ENCODE measurements at regions not wholly inside any gene's neighbourhood (a gene's known extent, or its start where the extent isn't known, plus 50 kb on each side); places are given as distances from the start of the nearest gene placed in this dataset.

GRCh38 chr2:136713739-136714138 lies 51.6 kb upstream of the THSD7B start:
- Histone ChIP-seq H3K27ac (ENCODE audit: low read length) (no peak overlapping the region), H3K36me3 (ENCODE audit: control insufficient read depth, insufficient read depth, low read length) (no peaks in the 10 kb centered on the region), H3K9me3 (ENCODE audit: control insufficient read depth, insufficient read depth, low read depth, low read length) (no peaks in the 10 kb centered on the region), H3K4me1 (ENCODE audit: control insufficient read depth, insufficient read depth, low read length) (no peaks in the 10 kb centered on the region), H3K27me3 (ENCODE audit: control insufficient read depth, insufficient read depth, low read length) (no peaks in the 10 kb centered on the region), H3K4me3 (ENCODE audit: low read depth in 2 of 2, low read length in 2 of 2) (no peak overlapping the region)
- CTCF ChIA-PET = no interaction called here
- intact Hi-C loops (cut with micrococcal nuclease; ENCODE audit: unreplicated experiment) = no loop called here
- no TSS peak for BruUV-seq (replicated peaks)
- in situ Hi-C loops (cut with HindIII; ENCODE audit: low pct_unique_long_range_greater_than_20kb, low sequenced_read_pairs) = no loop called here
- ATAC-seq (no peak), DNase-seq (ENCODE audit: low read depth, low spot score) (no peak)
- POLR2A ChIA-PET = no interaction called here
- TF ChIP-seq CTCF (IDR thresholded peaks at IDR 0.05) = no peak
- no peak for TF ChIP-seq SIN3A (IDR thresholded peaks at IDR 0.05; ENCODE audit: borderline replicate concordance, insufficient read depth, low read depth, low read length)

GRCh38 chr2:136705336-136705735 lies 60.0 kb upstream of the THSD7B start:
- no peak for DNase-seq (ENCODE audit: low read depth, low spot score)
- no peaks in the 10 kb centered on the region for H3K36me3 ChIP-seq (ENCODE audit: control insufficient read depth, insufficient read depth, low read length)
- no peak overlapping the region for H3K27ac ChIP-seq (ENCODE audit: low read length)
- H3K27me3 ChIP-seq (ENCODE audit: control insufficient read depth, insufficient read depth, low read length) = no peaks in the 10 kb centered on the region
- intact Hi-C loops (cut with micrococcal nuclease; ENCODE audit: unreplicated experiment) = no loop called here
- no peaks in the 10 kb centered on the region for H3K4me1 ChIP-seq (ENCODE audit: control insufficient read depth, insufficient read depth, low read length)
- ATAC-seq = no peak
- no peak overlapping the region for H3K4me3 ChIP-seq (ENCODE audit: low read depth in 2 of 2, low read length in 2 of 2)
- no peak for TF ChIP-seq POLR2AphosphoS5 (IDR thresholded peaks at IDR 0.05; ENCODE audit: low read depth, low read length)
- TF ChIP-seq SIN3A (IDR thresholded peaks at IDR 0.05; ENCODE audit: borderline replicate concordance, insufficient read depth, low read depth, low read length) = no peak
- TF ChIP-seq, protein P1, sequence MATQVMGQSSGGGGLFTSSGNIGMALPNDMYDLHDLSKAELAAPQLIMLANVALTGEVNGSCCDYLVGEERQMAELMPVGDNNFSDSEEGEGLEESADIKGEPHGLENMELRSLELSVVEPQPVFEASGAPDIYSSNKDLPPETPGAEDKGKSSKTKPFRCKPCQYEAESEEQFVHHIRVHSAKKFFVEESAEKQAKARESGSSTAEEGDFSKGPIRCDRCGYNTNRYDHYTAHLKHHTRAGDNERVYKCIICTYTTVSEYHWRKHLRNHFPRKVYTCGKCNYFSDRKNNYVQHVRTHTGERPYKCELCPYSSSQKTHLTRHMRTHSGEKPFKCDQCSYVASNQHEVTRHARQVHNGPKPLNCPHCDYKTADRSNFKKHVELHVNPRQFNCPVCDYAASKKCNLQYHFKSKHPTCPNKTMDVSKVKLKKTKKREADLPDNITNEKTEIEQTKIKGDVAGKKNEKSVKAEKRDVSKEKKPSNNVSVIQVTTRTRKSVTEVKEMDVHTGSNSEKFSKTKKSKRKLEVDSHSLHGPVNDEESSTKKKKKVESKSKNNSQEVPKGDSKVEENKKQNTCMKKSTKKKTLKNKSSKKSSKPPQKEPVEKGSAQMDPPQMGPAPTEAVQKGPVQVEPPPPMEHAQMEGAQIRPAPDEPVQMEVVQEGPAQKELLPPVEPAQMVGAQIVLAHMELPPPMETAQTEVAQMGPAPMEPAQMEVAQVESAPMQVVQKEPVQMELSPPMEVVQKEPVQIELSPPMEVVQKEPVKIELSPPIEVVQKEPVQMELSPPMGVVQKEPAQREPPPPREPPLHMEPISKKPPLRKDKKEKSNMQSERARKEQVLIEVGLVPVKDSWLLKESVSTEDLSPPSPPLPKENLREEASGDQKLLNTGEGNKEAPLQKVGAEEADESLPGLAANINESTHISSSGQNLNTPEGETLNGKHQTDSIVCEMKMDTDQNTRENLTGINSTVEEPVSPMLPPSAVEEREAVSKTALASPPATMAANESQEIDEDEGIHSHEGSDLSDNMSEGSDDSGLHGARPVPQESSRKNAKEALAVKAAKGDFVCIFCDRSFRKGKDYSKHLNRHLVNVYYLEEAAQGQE (IDR thresholded peaks at IDR 0.05; ENCODE audit: insufficient read depth in 1 of 2, low read depth in 2 of 2, low read length in 1 of 2) = no peak
- TF ChIP-seq TCF7L2 (IDR thresholded peaks at IDR 0.05; ENCODE audit: low read depth, low read length) = no peak
- no peak for TF ChIP-seq CTCF (IDR thresholded peaks at IDR 0.05)
- H3K9me3 ChIP-seq (ENCODE audit: control insufficient read depth, insufficient read depth, low read depth, low read length) = no peaks in the 10 kb centered on the region
- in situ Hi-C loops (cut with HindIII; ENCODE audit: low pct_unique_long_range_greater_than_20kb, low sequenced_read_pairs) = no loop called here
- BruUV-seq (replicated peaks) = no TSS peak
- CTCF ChIA-PET = no interaction called here
- POLR2A ChIA-PET = no interaction called here

- ChIA-PET POLR2A (no interaction called here), CTCF (no interaction called here)
- Histone ChIP-seq H3K27me3 (ENCODE audit: control insufficient read depth, insufficient read depth, low read length) (no peaks in the 10 kb centered on the region), H3K36me3 (ENCODE audit: control insufficient read depth, insufficient read depth, low read length) (no peaks in the 10 kb centered on the region), H3K4me1 (ENCODE audit: control insufficient read depth, insufficient read depth, low read length) (no peaks in the 10 kb centered on the region), H3K9me3 (ENCODE audit: control insufficient read depth, insufficient read depth, low read depth, low read length) (no peaks in the 10 kb centered on the region), H3K27ac (ENCODE audit: low read length) (no peak overlapping the region), H3K4me3 (ENCODE audit: low read depth in 2 of 2, low read length in 2 of 2) (no peak overlapping the region)
- intact Hi-C loops (cut with micrococcal nuclease; ENCODE audit: unreplicated experiment) = no loop called here
- no TSS peak for BruUV-seq (replicated peaks)
- DNase-seq (ENCODE audit: low read depth, low spot score) (no peak), ATAC-seq (no peak)
- TF ChIP-seq POLR2AphosphoS5 (IDR thresholded peaks at IDR 0.05; ENCODE audit: low read depth, low read length) (no peak), SIN3A (IDR thresholded peaks at IDR 0.05; ENCODE audit: borderline replicate concordance, insufficient read depth, low read depth, low read length) (no peak), TCF7L2 (IDR thresholded peaks at IDR 0.05; ENCODE audit: low read depth, low read length) (no peak), CTCF (IDR thresholded peaks at IDR 0.05) (no peak)
- TF ChIP-seq, protein P1 (IDR thresholded peaks at IDR 0.05; ENCODE audit: insufficient read depth in 1 of 2, low read depth in 2 of 2, low read length in 1 of 2) = no peak
- in situ Hi-C loops (cut with HindIII; ENCODE audit: low pct_unique_long_range_greater_than_20kb, low sequenced_read_pairs) = no loop called here
These were observed 62.1 kb upstream of the THSD7B start for GRCh38 chr2:136703214-136703613.
